Fibroblast of lung (primary cell): ENCODE measurements at regions not wholly inside any gene's neighbourhood (a gene's known extent, or its start where the extent isn't known, plus 50 kb on each side); places are given as distances from the start of the nearest gene placed in this dataset.

ENCODE experiments used
- DNase-seq, 2 donors: peaks; one replicate each; pipeline versions ENCODE4 v3.0.0 to v3.0.0-alpha.2; 2010; ENCODE audit warnings: low read depth in 2 of 2
- H2AFZ ChIP-seq: 2 replicates; pipeline ENCODE4 v1.5.1; 2012; ENCODE audit warnings: low read length, control low read depth, inconsistent platforms
- H3K27ac ChIP-seq: 2 replicates; pipeline ENCODE4 v1.5.1; 2011; ENCODE audit warnings: low read length, control low read depth; ENCODE audit not compliant: insufficient read depth
- H3K27me3 ChIP-seq: 2 replicates; pipeline ENCODE4 v1.5.1; 2011; ENCODE audit warnings: mild to moderate bottlenecking, low read length; ENCODE audit not compliant: control insufficient read depth, insufficient read depth
- H3K36me3 ChIP-seq: 2 replicates; pipeline ENCODE4 v1.5.1; 2011; ENCODE audit warnings: low read length; ENCODE audit not compliant: control insufficient read depth, insufficient read depth
- H3K4me1 ChIP-seq: 2 replicates; pipeline ENCODE4 v1.5.1; 2011; ENCODE audit warnings: low read length; ENCODE audit not compliant: control insufficient read depth, insufficient read depth; ENCODE audit errors: extremely low read depth
- H3K4me2 ChIP-seq: 2 replicates; pipeline ENCODE4 v1.5.1; 2011; ENCODE audit warnings: low read length, control low read depth; ENCODE audit not compliant: insufficient read depth; ENCODE audit errors: extremely low read depth
- H3K4me3 ChIP-seq, 4 experiments: fragments of 200-600 bp in 1 of 4; sonication (generic) in 1 of 4; replicated peaks in 1 of 4; 2 replicates each; pipeline ENCODE4 v1.5.1; 2011 to 2016; ENCODE audit warnings: low read length in 4 of 4, low read depth in 3 of 4, mild to moderate bottlenecking in 3 of 4, control low read depth in 2 of 4, inconsistent platforms in 1 of 4, mixed read lengths in 1 of 4; ENCODE audit not compliant: insufficient read depth in 1 of 4; ENCODE audit errors: control extremely low read depth in 1 of 4
- H3K79me2 ChIP-seq: 2 replicates; pipeline ENCODE4 v1.5.1; 2012; ENCODE audit warnings: mild to moderate bottlenecking, low read length, inconsistent platforms; ENCODE audit not compliant: control insufficient read depth, insufficient read depth
- H3K9ac ChIP-seq: 2 replicates; pipeline ENCODE4 v1.5.1; 2011; ENCODE audit warnings: mild to moderate bottlenecking, low read length, control low read depth; ENCODE audit not compliant: insufficient read depth
- H3K9me3 ChIP-seq: 2 replicates; pipeline ENCODE4 v1.5.1; 2012; ENCODE audit warnings: low read depth, low read length; ENCODE audit not compliant: control insufficient read depth, insufficient read depth
- H4K20me1 ChIP-seq: 2 replicates; pipeline ENCODE4 v1.5.1; 2011; ENCODE audit warnings: low read length; ENCODE audit not compliant: control insufficient read depth, insufficient read depth; ENCODE audit errors: extremely low read depth
- CTCF ChIP-seq, 2 donors: IDR thresholded peaks in 1 of 2; conservative IDR thresholded peaks in 1 of 2; 1 replicate in 1 of 2; 2 replicates in 1 of 2; pipeline ENCODE4 v1.5.1; 2011 to 2012; ENCODE audit warnings: low read length in 2 of 2, control low read depth in 1 of 2, inconsistent platforms in 1 of 2, low read depth in 1 of 2, mild to moderate bottlenecking in 1 of 2
- EZH2 ChIP-seq: IDR thresholded peaks from 2 replicates; pipeline ENCODE4 v1.5.1; 2012; ENCODE audit warnings: low read length, control low read depth, mild to moderate bottlenecking; ENCODE audit errors: missing control alignments

- Histone ChIP-seq H3K4me2 (no peak overlapping the region), H3K9me3 (no peaks in the 10 kb centered on the region), H3K79me2 (no peaks in the 10 kb centered on the region), H3K36me3 (no peaks in the 10 kb centered on the region), H3K4me3 (no peak overlapping the region), H3K9ac (no peak overlapping the region), H3K4me1 (peaks cover 7% of the 10 kb centered on the region), H3K27me3 (no peaks in the 10 kb centered on the region), H2AFZ (no peak overlapping the region), H4K20me1 (no peaks in the 10 kb centered on the region), H3K27ac (no peak overlapping the region)
- no peak for DNase-seq
- no peak for TF ChIP-seq EZH2
- TF ChIP-seq CTCF (conservative IDR thresholded peaks at IDR 0.05 in 1 of 2, IDR thresholded peaks at IDR 0.05 in 1 of 2; ENCODE audit: low read depth in 1 of 2, low read length in 2 of 2): no peak
These were observed 63.9 kb downstream of the CEBPB start for GRCh38 chr20:50254466-50255079.

GRCh38 chr20:50256577-50256976 is 65.9 kb downstream of the CEBPB start:
- peaks cover 19% of the 10 kb centered on the region for H3K4me1 ChIP-seq
- H3K4me3 ChIP-seq: no peak overlapping the region
- no peak for DNase-seq
- H3K9ac ChIP-seq: no peak overlapping the region
- H4K20me1 ChIP-seq: no peaks in the 10 kb centered on the region
- H3K27ac ChIP-seq: no peak overlapping the region
- no peak overlapping the region for H3K4me2 ChIP-seq
- H3K79me2 ChIP-seq: no peaks in the 10 kb centered on the region
- no peaks in the 10 kb centered on the region for H3K9me3 ChIP-seq
- no peak for TF ChIP-seq CTCF (conservative IDR thresholded peaks at IDR 0.05 in 1 of 2, IDR thresholded peaks at IDR 0.05 in 1 of 2; ENCODE audit: low read depth in 1 of 2, low read length in 2 of 2)
- H3K36me3 ChIP-seq: no peaks in the 10 kb centered on the region
- H2AFZ ChIP-seq: no peak overlapping the region
- no peaks in the 10 kb centered on the region for H3K27me3 ChIP-seq

GRCh38 chr20:50257860-50258259 is 67.2 kb downstream of the CEBPB start:
- Histone ChIP-seq H3K27ac (no peak overlapping the region), H2AFZ (no peak overlapping the region), H3K4me1 (peaks cover 12% of the 10 kb centered on the region), H3K27me3 (no peaks in the 10 kb centered on the region), H3K9me3 (no peaks in the 10 kb centered on the region), H3K4me3 (no peak overlapping the region), H3K36me3 (no peaks in the 10 kb centered on the region), H3K9ac (no peak overlapping the region), H3K4me2 (no peak overlapping the region), H4K20me1 (no peaks in the 10 kb centered on the region), H3K79me2 (no peaks in the 10 kb centered on the region)
- TF ChIP-seq CTCF (conservative IDR thresholded peaks at IDR 0.05 in 1 of 2, IDR thresholded peaks at IDR 0.05 in 1 of 2; ENCODE audit: low read depth in 1 of 2, low read length in 2 of 2): no peak
- TF ChIP-seq EZH2: no peak
- no peak for DNase-seq
